Hepatocyte (in vitro differentiated cells): ENCODE measurements at regions not wholly inside any gene's neighbourhood (a gene's known extent, or its start where the extent isn't known, plus 50 kb on each side); places are given as distances from the start of the nearest gene placed in this dataset.

Experiments
- CTCF ChIP-seq: fragments of 200-600 bp; sonication (generic); IDR thresholded peaks from 2 replicates; pipeline ENCODE4 v1.5.1; 2016; ENCODE audit warnings: antibody characterized with exemption, mild to moderate bottlenecking; ENCODE audit not compliant: poor library complexity
- EZH2 ChIP-seq: fragments of 200-600 bp; sonication (generic); IDR thresholded peaks from 2 replicates; pipeline ENCODE4 v1.6.1; 2016; ENCODE audit warnings: antibody characterized with exemption, mild to moderate bottlenecking, borderline replicate concordance
- EZH2phosphoT487 ChIP-seq: fragments of 200-600 bp; sonication (generic); IDR thresholded peaks from one replicate; pipeline ENCODE4 v1.6.1; 2018; ENCODE audit warnings: antibody characterized with exemption, mild to moderate bottlenecking, low read depth, moderate library complexity; ENCODE audit not compliant: unreplicated experiment, severe bottlenecking

GRCh38 chr4:12471193-12471592, 1012.9 kb downstream of the RAB28 start:
- TF ChIP-seq CTCF (no peak), EZH2 (no peak), EZH2phosphoT487 (no peak)
